WTC11 (cell line): ENCODE measurements at regions not wholly inside any gene's neighbourhood (a gene's known extent, or its start where the extent isn't known, plus 50 kb on each side); places are given as distances from the start of the nearest gene placed in this dataset.

Source experiments
- ATAC-seq: fragments of 200-7000 bp; cut with Tn5 transposase; 2 replicates; pipeline ENCODE4 v1.10.0; 2021; ENCODE audit warnings: mild to moderate bottlenecking, moderate library complexity
- CTCF ChIA-PET: fragments of 300-600 bp; sonication (Branson Sonifier 250); formaldehyde crosslinking; loops from one replicate; lab custom pipeline; 2021; ENCODE audit warnings: antibody characterized with exemption; lab: Charles Lee
- POLR2A ChIA-PET: fragments of 350-600 bp; sonication (Branson Sonifier 250); formaldehyde crosslinking; loops from one replicate; lab custom pipeline; 2021; ENCODE audit warnings: antibody characterized with exemption; lab: Charles Lee
- DNase-seq: peaks from one replicate; pipeline ENCODE4 v3.0.0; 2021; ENCODE audit warnings: low spot score
- H3K27ac Mint-ChIP-seq: 2 replicates; pipeline ENCODE4 v1.8.0; 2021; ENCODE audit warnings: mixed read lengths
- H3K27me3 Mint-ChIP-seq: 2 replicates; pipeline ENCODE4 v1.8.0; 2021; ENCODE audit warnings: low read depth, mild to moderate bottlenecking, moderate library complexity, mixed read lengths
- H3K36me3 Mint-ChIP-seq: 2 replicates; pipeline ENCODE4 v1.8.0; 2021; ENCODE audit warnings: mixed read lengths
- H3K4me1 Mint-ChIP-seq: 2 replicates; pipeline ENCODE4 v1.8.0; 2022; ENCODE audit warnings: mixed read lengths
- H3K4me3 Mint-ChIP-seq: 2 replicates; pipeline ENCODE4 v1.8.0; 2021; ENCODE audit warnings: mild to moderate bottlenecking, moderate library complexity, mixed read lengths
- H3K9me3 Mint-ChIP-seq: 2 replicates; pipeline ENCODE4 v1.8.0; 2021; ENCODE audit warnings: mixed read lengths
- GTF2I ChIP-seq: fragments of 250-450 bp; sonication (Bioruptor Pico); conservative IDR thresholded peaks from 2 replicates; pipeline ENCODE4 v1.4.0; 2021; ENCODE audit warnings: mild to moderate bottlenecking
- HMGA2 ChIP-seq: fragments of 250-450 bp; sonication (Bioruptor Pico); IDR thresholded peaks from 2 replicates; pipeline ENCODE4 v1.4.0; 2021; ENCODE audit warnings: mild to moderate bottlenecking, moderate library complexity
- NFATC4 ChIP-seq: fragments of 250-450 bp; sonication (Bioruptor Pico); IDR thresholded peaks from 2 replicates; pipeline ENCODE4 v1.9.0; 2021; ENCODE audit warnings: mild to moderate bottlenecking
- NR3C1 ChIP-seq: sonication (generic); formaldehyde crosslinking; conservative IDR thresholded peaks from 2 replicates; pipeline ENCODE4 v1.8.1; 2023; ENCODE audit warnings: low read depth, mild to moderate bottlenecking, missing genetic modification reagents
- SOX15 ChIP-seq: fragments of 250-450 bp; sonication (Bioruptor Pico); IDR thresholded peaks from 2 replicates; pipeline ENCODE4 v1.9.0; 2021; ENCODE audit warnings: mild to moderate bottlenecking
- SP1 ChIP-seq: sonication (generic); formaldehyde crosslinking; conservative IDR thresholded peaks from 2 replicates; pipeline ENCODE4 v1.8.1; 2022; ENCODE audit warnings: missing genetic modification reagents
- TEAD1 ChIP-seq: sonication (generic); formaldehyde crosslinking; IDR thresholded peaks from 2 replicates; pipeline ENCODE4 v1.8.0; 2022; ENCODE audit warnings: mild to moderate bottlenecking, missing genetic modification reagents
- ZNF219 ChIP-seq: sonication (generic); formaldehyde crosslinking; IDR thresholded peaks from 2 replicates; pipeline ENCODE4 v1.8.0; 2023; ENCODE audit warnings: missing genetic modification reagents, mild to moderate bottlenecking, borderline replicate concordance
- ZNF671 ChIP-seq: fragments of 250-450 bp; sonication (Bioruptor Pico); IDR thresholded peaks from 2 replicates; pipeline ENCODE4 v1.8.0; 2021; ENCODE audit warnings: mild to moderate bottlenecking
- TF ChIP-seq, protein P1 (sequence below): sonication (generic); formaldehyde crosslinking; IDR thresholded peaks from 2 replicates; pipeline ENCODE4 v1.8.1; 2023; ENCODE audit warnings: mild to moderate bottlenecking, missing genetic modification reagents
- TF ChIP-seq, protein P2 (sequence below): sonication (generic); formaldehyde crosslinking; IDR thresholded peaks from 2 replicates; pipeline ENCODE4 v1.8.0; 2022; ENCODE audit warnings: mild to moderate bottlenecking, missing genetic modification reagents
- TF ChIP-seq, protein P3 (sequence below): sonication (generic); formaldehyde crosslinking; IDR thresholded peaks from 2 replicates; pipeline ENCODE4 v1.8.1; 2023; ENCODE audit warnings: mild to moderate bottlenecking, moderate library complexity, missing genetic modification reagents
- TF ChIP-seq, protein P4 (sequence below): sonication (generic); formaldehyde crosslinking; IDR thresholded peaks from 2 replicates; pipeline ENCODE4 v1.8.0; 2022; ENCODE audit warnings: mild to moderate bottlenecking, missing genetic modification reagents
- TF ChIP-seq, protein P5 (sequence below): sonication (generic); formaldehyde crosslinking; IDR thresholded peaks from 2 replicates; pipeline ENCODE4 v1.8.0; 2023; ENCODE audit warnings: missing genetic modification reagents, mild to moderate bottlenecking, borderline replicate concordance
- TF ChIP-seq, protein P6 (sequence below): sonication (generic); formaldehyde crosslinking; IDR thresholded peaks from 2 replicates; pipeline ENCODE4 v1.8.0; 2023; ENCODE audit warnings: mild to moderate bottlenecking, missing genetic modification reagents

DNA sequence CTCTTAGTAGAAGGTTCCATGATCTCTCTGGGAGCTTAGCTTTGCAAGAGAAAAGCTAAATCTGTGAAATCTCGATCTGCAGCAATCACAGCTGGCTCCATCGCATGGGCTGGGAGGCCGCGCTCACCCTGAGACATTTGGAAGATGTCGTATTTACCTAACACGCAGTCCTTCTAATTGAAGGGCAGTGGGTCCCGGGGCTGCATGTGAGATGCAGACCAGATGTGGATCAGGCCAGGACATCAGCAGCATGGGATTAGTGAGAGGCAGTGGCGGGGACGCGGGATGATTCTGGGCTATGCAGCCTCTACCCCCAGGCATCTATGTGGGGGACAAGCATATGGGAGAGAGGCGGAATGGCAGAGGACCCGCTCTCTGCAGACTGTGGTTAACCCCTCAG is 312.4 kb upstream of the RTL1 start:
- ChIA-PET POLR2A (no interaction called here), CTCF (interaction anchor here (0.8 to 1.2 kb wide), 2 partner anchors 19 to 33 kb away, joined by 3 read pairs; no protein-coding TSS in a partner anchor)
- H3K27me3 Mint-ChIP-seq: peaks cover 8% of the 10 kb centered on the region
- no peak for ATAC-seq
- DNase-seq: peak; percentile 4
- H3K9me3 Mint-ChIP-seq: peaks cover 15% of the 10 kb centered on the region
- no peak for TF ChIP-seq ZNF219 (CRISPR knock-in tag)
- TF ChIP-seq, protein P1, sequence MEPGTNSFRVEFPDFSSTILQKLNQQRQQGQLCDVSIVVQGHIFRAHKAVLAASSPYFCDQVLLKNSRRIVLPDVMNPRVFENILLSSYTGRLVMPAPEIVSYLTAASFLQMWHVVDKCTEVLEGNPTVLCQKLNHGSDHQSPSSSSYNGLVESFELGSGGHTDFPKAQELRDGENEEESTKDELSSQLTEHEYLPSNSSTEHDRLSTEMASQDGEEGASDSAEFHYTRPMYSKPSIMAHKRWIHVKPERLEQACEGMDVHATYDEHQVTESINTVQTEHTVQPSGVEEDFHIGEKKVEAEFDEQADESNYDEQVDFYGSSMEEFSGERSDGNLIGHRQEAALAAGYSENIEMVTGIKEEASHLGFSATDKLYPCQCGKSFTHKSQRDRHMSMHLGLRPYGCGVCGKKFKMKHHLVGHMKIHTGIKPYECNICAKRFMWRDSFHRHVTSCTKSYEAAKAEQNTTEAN (CRISPR knock-in tag): no peak
- no peak for TF ChIP-seq SP1 (CRISPR knock-in tag)
- TF ChIP-seq, protein P2, sequence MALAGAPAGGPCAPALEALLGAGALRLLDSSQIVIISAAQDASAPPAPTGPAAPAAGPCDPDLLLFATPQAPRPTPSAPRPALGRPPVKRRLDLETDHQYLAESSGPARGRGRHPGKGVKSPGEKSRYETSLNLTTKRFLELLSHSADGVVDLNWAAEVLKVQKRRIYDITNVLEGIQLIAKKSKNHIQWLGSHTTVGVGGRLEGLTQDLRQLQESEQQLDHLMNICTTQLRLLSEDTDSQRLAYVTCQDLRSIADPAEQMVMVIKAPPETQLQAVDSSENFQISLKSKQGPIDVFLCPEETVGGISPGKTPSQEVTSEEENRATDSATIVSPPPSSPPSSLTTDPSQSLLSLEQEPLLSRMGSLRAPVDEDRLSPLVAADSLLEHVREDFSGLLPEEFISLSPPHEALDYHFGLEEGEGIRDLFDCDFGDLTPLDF (CRISPR knock-in tag): no peak
- no peak for TF ChIP-seq GTF2I (CRISPR knock-in tag)
- no peak for TF ChIP-seq NR3C1 (CRISPR knock-in tag)
- TF ChIP-seq NFATC4: no peak
- TF ChIP-seq, protein P3, sequence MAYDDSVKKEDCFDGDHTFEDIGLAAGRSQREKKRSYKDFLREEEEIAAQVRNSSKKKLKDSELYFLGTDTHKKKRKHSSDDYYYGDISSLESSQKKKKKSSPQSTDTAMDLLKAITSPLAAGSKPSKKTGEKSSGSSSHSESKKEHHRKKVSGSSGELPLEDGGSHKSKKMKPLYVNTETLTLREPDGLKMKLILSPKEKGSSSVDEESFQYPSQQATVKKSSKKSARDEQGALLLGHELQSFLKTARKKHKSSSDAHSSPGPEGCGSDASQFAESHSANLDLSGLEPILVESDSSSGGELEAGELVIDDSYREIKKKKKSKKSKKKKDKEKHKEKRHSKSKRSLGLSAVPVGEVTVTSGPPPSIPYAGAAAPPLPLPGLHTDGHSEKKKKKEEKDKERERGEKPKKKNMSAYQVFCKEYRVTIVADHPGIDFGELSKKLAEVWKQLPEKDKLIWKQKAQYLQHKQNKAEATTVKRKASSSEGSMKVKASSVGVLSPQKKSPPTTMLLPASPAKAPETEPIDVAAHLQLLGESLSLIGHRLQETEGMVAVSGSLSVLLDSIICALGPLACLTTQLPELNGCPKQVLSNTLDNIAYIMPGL (CRISPR knock-in tag): no peak
- TF ChIP-seq, protein P4, sequence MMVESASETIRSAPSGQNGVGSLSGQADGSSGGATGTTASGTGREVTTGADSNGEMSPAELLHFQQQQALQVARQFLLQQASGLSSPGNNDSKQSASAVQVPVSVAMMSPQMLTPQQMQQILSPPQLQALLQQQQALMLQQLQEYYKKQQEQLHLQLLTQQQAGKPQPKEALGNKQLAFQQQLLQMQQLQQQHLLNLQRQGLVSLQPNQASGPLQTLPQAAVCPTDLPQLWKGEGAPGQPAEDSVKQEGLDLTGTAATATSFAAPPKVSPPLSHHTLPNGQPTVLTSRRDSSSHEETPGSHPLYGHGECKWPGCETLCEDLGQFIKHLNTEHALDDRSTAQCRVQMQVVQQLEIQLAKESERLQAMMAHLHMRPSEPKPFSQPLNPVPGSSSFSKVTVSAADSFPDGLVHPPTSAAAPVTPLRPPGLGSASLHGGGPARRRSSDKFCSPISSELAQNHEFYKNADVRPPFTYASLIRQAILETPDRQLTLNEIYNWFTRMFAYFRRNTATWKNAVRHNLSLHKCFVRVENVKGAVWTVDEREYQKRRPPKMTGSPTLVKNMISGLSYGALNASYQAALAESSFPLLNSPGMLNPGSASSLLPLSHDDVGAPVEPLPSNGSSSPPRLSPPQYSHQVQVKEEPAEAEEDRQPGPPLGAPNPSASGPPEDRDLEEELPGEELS (CRISPR knock-in tag): no peak
- no peak for TF ChIP-seq TEAD1 (CRISPR knock-in tag)
- H3K4me1 Mint-ChIP-seq: peaks cover 10% of the 10 kb centered on the region
- H3K36me3 Mint-ChIP-seq: no peaks in the 10 kb centered on the region
- H3K4me3 Mint-ChIP-seq: no peak overlapping the region
- no peak overlapping the region for H3K27ac Mint-ChIP-seq

DNA sequence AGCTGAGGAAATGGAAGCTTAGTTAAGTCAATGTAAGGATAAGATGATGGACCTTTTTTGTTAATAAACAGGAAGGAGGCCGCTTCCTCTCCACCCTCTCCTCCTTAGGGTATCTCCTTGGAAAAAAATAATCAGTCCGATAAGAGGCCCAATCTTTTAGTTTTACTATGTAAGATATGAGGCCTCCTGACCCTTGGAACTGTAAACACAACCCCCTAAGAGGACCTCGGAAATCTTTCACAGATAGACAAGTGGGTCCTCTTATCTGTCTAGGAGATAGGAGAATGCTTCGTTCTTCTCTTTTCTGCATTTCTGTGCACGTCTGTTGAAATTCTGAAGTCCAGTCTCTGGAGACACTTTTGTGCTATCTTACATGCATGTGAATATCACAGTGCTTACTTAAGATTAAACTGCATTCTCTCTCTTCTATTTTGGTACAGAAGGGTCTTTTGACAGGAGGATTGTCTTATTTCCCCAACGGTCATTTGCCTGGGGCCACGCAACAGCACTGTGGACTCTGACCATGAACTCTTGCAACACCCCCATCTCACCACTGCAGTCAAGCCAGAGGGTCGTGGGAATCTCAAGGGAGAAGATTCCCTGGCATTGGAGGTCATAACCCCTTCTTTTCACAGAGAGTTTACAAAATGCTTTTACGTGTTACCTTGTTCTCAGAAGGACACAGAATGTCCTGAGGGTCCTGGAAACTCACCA is 313.0 kb upstream of the RTL1 start:
- TF ChIP-seq, protein P5, sequence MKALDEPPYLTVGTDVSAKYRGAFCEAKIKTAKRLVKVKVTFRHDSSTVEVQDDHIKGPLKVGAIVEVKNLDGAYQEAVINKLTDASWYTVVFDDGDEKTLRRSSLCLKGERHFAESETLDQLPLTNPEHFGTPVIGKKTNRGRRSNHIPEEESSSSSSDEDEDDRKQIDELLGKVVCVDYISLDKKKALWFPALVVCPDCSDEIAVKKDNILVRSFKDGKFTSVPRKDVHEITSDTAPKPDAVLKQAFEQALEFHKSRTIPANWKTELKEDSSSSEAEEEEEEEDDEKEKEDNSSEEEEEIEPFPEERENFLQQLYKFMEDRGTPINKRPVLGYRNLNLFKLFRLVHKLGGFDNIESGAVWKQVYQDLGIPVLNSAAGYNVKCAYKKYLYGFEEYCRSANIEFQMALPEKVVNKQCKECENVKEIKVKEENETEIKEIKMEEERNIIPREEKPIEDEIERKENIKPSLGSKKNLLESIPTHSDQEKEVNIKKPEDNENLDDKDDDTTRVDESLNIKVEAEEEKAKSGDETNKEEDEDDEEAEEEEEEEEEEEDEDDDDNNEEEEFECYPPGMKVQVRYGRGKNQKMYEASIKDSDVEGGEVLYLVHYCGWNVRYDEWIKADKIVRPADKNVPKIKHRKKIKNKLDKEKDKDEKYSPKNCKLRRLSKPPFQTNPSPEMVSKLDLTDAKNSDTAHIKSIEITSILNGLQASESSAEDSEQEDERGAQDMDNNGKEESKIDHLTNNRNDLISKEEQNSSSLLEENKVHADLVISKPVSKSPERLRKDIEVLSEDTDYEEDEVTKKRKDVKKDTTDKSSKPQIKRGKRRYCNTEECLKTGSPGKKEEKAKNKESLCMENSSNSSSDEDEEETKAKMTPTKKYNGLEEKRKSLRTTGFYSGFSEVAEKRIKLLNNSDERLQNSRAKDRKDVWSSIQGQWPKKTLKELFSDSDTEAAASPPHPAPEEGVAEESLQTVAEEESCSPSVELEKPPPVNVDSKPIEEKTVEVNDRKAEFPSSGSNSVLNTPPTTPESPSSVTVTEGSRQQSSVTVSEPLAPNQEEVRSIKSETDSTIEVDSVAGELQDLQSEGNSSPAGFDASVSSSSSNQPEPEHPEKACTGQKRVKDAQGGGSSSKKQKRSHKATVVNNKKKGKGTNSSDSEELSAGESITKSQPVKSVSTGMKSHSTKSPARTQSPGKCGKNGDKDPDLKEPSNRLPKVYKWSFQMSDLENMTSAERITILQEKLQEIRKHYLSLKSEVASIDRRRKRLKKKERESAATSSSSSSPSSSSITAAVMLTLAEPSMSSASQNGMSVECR: no peak
- TF ChIP-seq HMGA2 (CRISPR knock-in tag) (no peak), ZNF671 (CRISPR knock-in tag) (no peak), SOX15 (CRISPR knock-in tag) (no peak)
- TF ChIP-seq, protein P6, sequence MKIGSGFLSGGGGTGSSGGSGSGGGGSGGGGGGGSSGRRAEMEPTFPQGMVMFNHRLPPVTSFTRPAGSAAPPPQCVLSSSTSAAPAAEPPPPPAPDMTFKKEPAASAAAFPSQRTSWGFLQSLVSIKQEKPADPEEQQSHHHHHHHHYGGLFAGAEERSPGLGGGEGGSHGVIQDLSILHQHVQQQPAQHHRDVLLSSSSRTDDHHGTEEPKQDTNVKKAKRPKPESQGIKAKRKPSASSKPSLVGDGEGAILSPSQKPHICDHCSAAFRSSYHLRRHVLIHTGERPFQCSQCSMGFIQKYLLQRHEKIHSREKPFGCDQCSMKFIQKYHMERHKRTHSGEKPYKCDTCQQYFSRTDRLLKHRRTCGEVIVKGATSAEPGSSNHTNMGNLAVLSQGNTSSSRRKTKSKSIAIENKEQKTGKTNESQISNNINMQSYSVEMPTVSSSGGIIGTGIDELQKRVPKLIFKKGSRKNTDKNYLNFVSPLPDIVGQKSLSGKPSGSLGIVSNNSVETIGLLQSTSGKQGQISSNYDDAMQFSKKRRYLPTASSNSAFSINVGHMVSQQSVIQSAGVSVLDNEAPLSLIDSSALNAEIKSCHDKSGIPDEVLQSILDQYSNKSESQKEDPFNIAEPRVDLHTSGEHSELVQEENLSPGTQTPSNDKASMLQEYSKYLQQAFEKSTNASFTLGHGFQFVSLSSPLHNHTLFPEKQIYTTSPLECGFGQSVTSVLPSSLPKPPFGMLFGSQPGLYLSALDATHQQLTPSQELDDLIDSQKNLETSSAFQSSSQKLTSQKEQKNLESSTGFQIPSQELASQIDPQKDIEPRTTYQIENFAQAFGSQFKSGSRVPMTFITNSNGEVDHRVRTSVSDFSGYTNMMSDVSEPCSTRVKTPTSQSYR (CRISPR knock-in tag): no peak
- Mint-ChIP-seq H3K27ac (no peak overlapping the region), H3K36me3 (no peaks in the 10 kb centered on the region), H3K4me1 (peaks cover 10% of the 10 kb centered on the region), H3K4me3 (no peak overlapping the region), H3K27me3 (peaks cover 11% of the 10 kb centered on the region), H3K9me3 (peaks cover 11% of the 10 kb centered on the region)
- ChIA-PET POLR2A (no interaction called here), CTCF (interaction anchor here (0.8 kb wide), 1 partner anchor 18 kb away, joined by 3 read pairs; no protein-coding TSS in a partner anchor)
- DNase-seq: no peak
- ATAC-seq: no peak
